ENCODE measurements at regions not wholly inside any gene's neighbourhood (a gene's known extent, or its start where the extent isn't known, plus 50 kb on each side); places are given as distances from the start of the nearest gene placed in this dataset.

DNA sequence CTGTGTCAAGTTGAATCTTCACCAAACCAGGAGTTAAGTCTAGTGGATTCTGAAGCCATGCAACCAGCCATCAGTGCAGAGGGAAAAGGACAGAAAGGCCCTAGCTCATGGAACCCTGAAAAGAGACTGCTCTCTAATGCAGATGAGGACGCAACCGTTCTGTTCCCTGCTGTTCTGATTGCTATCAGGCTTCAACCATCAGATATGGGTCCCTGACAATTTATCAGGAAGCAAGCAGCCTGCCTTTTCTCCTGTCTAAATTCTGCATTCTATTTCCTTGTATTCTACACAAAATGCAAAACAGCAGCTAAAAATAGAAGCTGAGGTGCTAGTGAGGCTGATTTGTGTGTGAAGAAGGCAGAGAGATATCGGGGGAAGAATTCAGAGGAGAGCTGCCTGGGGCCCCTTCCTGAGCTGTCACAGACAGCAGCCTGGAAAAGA lies 68.4 kb upstream of the RTN4 start:
- TF ChIP-seq, protein P1, sequence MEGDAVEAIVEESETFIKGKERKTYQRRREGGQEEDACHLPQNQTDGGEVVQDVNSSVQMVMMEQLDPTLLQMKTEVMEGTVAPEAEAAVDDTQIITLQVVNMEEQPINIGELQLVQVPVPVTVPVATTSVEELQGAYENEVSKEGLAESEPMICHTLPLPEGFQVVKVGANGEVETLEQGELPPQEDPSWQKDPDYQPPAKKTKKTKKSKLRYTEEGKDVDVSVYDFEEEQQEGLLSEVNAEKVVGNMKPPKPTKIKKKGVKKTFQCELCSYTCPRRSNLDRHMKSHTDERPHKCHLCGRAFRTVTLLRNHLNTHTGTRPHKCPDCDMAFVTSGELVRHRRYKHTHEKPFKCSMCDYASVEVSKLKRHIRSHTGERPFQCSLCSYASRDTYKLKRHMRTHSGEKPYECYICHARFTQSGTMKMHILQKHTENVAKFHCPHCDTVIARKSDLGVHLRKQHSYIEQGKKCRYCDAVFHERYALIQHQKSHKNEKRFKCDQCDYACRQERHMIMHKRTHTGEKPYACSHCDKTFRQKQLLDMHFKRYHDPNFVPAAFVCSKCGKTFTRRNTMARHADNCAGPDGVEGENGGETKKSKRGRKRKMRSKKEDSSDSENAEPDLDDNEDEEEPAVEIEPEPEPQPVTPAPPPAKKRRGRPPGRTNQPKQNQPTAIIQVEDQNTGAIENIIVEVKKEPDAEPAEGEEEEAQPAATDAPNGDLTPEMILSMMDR (conservative IDR thresholded peaks at IDR 0.05 in 1 of 2, IDR thresholded peaks at IDR 0.05 in 1 of 2; ENCODE audit: low read depth in 1 of 2, low read length in 2 of 2), result no peak
- TF ChIP-seq EZH2 (IDR thresholded peaks at IDR 0.05; ENCODE audit: low read length, missing control alignments), result no peak
